GM23338 (cell line): ENCODE measurements at regions not wholly inside any gene's neighbourhood (a gene's known extent, or its start where the extent isn't known, plus 50 kb on each side); places are given as distances from the start of the nearest gene placed in this dataset.

Experiments
- CREB1 ChIP-seq: fragments of 250-450 bp; sonication (Bioruptor Pico); IDR thresholded peaks from 2 replicates; pipeline ENCODE4 v1.5.0; 2020; ENCODE audit warnings: low read depth, mild to moderate bottlenecking, moderate library complexity
- EZH2 ChIP-seq: fragments of 200-600 bp; sonication (generic); IDR thresholded peaks from one replicate; pipeline ENCODE4 v1.8.0; 2017; ENCODE audit warnings: antibody characterized with exemption, mild to moderate bottlenecking, low read depth; ENCODE audit not compliant: unreplicated experiment
- EZH2phosphoT487 ChIP-seq: fragments of 200-600 bp; sonication (generic); IDR thresholded peaks from one replicate; pipeline ENCODE4 v1.8.1; 2018; ENCODE audit warnings: antibody characterized with exemption; ENCODE audit not compliant: unreplicated experiment
- JUNB ChIP-seq: IDR thresholded peaks from one replicate; pipeline ENCODE4 v1.6.1; 2016; ENCODE audit warnings: antibody characterized with exemption; ENCODE audit not compliant: unreplicated experiment
- NANOG ChIP-seq: IDR thresholded peaks from 2 replicates; pipeline ENCODE4 v1.6.1; 2016; ENCODE audit warnings: antibody characterized with exemption, borderline replicate concordance
- POLR2AphosphoS5 ChIP-seq: IDR thresholded peaks from 2 replicates; pipeline ENCODE4 v1.6.1; 2016; ENCODE audit warnings: antibody characterized with exemption, low read depth
- STAT1 ChIP-seq: IDR thresholded peaks from one replicate; pipeline ENCODE4 v1.6.1; 2016; ENCODE audit warnings: antibody characterized with exemption; ENCODE audit not compliant: unreplicated experiment
- ZNF114 ChIP-seq: fragments of 250-450 bp; sonication (Bioruptor Pico); IDR thresholded peaks from 2 replicates; pipeline ENCODE4 v1.5.0; 2020; ENCODE audit warnings: mild to moderate bottlenecking, moderate library complexity
- ZNF331 ChIP-seq: fragments of 250-450 bp; sonication (Bioruptor Pico); IDR thresholded peaks from 2 replicates; pipeline ENCODE4 v1.5.0; 2020; ENCODE audit warnings: low read depth, mild to moderate bottlenecking, moderate library complexity
- TF ChIP-seq, protein P1 (sequence below), 2 experiments: fragments of 200-600 bp in 1 of 2; sonication (generic) in 1 of 2; conservative IDR thresholded peaks; 2 replicates each; pipeline versions ENCODE4 v1.5.1 to v1.6.1; 2016 to 2017; ENCODE audit warnings: antibody characterized with exemption in 2 of 2, low read depth in 2 of 2, mild to moderate bottlenecking in 2 of 2, moderate library complexity in 1 of 2
- TF ChIP-seq, protein P2 (sequence below): IDR thresholded peaks from one replicate; pipeline ENCODE4 v1.6.1; 2018; ENCODE audit warnings: antibody characterized with exemption; ENCODE audit not compliant: unreplicated experiment
- TF ChIP-seq, protein P3 (sequence below): IDR thresholded peaks from 2 replicates; pipeline ENCODE4 v1.6.1; 2016; ENCODE audit warnings: antibody characterized with exemption
- TF ChIP-seq, protein P4 (sequence below): fragments of 250-450 bp; sonication (Bioruptor Pico); IDR thresholded peaks from 2 replicates; pipeline ENCODE4 v1.5.0; 2020; ENCODE audit warnings: mild to moderate bottlenecking, moderate library complexity

DNA sequence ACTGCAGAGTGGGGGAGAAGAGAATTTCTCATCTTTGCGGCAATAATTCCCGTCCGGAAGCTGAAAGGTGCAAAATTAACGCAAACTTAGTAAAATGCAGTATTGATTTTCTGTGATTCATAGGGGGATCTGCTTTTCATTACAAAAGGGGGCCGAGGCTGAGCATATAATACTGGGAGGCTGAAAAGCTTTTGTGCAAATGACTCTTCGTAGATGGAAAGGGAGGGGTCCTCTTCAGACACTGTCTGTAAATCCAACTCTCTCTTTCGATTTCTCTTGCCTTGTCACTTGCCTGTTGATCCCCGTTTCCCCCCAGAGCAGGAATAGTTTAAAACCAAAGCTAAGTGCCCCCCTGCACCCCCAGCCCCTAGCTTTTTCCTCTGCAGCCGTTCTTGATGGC lies 258.2 kb downstream of the VRK1 start:
- TF ChIP-seq, protein P1, sequence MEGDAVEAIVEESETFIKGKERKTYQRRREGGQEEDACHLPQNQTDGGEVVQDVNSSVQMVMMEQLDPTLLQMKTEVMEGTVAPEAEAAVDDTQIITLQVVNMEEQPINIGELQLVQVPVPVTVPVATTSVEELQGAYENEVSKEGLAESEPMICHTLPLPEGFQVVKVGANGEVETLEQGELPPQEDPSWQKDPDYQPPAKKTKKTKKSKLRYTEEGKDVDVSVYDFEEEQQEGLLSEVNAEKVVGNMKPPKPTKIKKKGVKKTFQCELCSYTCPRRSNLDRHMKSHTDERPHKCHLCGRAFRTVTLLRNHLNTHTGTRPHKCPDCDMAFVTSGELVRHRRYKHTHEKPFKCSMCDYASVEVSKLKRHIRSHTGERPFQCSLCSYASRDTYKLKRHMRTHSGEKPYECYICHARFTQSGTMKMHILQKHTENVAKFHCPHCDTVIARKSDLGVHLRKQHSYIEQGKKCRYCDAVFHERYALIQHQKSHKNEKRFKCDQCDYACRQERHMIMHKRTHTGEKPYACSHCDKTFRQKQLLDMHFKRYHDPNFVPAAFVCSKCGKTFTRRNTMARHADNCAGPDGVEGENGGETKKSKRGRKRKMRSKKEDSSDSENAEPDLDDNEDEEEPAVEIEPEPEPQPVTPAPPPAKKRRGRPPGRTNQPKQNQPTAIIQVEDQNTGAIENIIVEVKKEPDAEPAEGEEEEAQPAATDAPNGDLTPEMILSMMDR (conservative IDR thresholded peaks at IDR 0.05; ENCODE audit: low read depth in 2 of 2), result no peak
- TF ChIP-seq POLR2AphosphoS5 (no peak), EZH2phosphoT487 (no peak), CREB1 (CRISPR knock-in tag) (no peak), ZNF331 (CRISPR knock-in tag) (no peak), EZH2 (no peak), STAT1 (no peak), NANOG (no peak), ZNF114 (CRISPR knock-in tag) (no peak), JUNB (no peak)
- TF ChIP-seq, protein P2, sequence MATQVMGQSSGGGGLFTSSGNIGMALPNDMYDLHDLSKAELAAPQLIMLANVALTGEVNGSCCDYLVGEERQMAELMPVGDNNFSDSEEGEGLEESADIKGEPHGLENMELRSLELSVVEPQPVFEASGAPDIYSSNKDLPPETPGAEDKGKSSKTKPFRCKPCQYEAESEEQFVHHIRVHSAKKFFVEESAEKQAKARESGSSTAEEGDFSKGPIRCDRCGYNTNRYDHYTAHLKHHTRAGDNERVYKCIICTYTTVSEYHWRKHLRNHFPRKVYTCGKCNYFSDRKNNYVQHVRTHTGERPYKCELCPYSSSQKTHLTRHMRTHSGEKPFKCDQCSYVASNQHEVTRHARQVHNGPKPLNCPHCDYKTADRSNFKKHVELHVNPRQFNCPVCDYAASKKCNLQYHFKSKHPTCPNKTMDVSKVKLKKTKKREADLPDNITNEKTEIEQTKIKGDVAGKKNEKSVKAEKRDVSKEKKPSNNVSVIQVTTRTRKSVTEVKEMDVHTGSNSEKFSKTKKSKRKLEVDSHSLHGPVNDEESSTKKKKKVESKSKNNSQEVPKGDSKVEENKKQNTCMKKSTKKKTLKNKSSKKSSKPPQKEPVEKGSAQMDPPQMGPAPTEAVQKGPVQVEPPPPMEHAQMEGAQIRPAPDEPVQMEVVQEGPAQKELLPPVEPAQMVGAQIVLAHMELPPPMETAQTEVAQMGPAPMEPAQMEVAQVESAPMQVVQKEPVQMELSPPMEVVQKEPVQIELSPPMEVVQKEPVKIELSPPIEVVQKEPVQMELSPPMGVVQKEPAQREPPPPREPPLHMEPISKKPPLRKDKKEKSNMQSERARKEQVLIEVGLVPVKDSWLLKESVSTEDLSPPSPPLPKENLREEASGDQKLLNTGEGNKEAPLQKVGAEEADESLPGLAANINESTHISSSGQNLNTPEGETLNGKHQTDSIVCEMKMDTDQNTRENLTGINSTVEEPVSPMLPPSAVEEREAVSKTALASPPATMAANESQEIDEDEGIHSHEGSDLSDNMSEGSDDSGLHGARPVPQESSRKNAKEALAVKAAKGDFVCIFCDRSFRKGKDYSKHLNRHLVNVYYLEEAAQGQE, result no peak
- TF ChIP-seq, protein P3, sequence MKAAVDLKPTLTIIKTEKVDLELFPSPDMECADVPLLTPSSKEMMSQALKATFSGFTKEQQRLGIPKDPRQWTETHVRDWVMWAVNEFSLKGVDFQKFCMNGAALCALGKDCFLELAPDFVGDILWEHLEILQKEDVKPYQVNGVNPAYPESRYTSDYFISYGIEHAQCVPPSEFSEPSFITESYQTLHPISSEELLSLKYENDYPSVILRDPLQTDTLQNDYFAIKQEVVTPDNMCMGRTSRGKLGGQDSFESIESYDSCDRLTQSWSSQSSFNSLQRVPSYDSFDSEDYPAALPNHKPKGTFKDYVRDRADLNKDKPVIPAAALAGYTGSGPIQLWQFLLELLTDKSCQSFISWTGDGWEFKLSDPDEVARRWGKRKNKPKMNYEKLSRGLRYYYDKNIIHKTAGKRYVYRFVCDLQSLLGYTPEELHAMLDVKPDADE, result no peak
- TF ChIP-seq, protein P4, sequence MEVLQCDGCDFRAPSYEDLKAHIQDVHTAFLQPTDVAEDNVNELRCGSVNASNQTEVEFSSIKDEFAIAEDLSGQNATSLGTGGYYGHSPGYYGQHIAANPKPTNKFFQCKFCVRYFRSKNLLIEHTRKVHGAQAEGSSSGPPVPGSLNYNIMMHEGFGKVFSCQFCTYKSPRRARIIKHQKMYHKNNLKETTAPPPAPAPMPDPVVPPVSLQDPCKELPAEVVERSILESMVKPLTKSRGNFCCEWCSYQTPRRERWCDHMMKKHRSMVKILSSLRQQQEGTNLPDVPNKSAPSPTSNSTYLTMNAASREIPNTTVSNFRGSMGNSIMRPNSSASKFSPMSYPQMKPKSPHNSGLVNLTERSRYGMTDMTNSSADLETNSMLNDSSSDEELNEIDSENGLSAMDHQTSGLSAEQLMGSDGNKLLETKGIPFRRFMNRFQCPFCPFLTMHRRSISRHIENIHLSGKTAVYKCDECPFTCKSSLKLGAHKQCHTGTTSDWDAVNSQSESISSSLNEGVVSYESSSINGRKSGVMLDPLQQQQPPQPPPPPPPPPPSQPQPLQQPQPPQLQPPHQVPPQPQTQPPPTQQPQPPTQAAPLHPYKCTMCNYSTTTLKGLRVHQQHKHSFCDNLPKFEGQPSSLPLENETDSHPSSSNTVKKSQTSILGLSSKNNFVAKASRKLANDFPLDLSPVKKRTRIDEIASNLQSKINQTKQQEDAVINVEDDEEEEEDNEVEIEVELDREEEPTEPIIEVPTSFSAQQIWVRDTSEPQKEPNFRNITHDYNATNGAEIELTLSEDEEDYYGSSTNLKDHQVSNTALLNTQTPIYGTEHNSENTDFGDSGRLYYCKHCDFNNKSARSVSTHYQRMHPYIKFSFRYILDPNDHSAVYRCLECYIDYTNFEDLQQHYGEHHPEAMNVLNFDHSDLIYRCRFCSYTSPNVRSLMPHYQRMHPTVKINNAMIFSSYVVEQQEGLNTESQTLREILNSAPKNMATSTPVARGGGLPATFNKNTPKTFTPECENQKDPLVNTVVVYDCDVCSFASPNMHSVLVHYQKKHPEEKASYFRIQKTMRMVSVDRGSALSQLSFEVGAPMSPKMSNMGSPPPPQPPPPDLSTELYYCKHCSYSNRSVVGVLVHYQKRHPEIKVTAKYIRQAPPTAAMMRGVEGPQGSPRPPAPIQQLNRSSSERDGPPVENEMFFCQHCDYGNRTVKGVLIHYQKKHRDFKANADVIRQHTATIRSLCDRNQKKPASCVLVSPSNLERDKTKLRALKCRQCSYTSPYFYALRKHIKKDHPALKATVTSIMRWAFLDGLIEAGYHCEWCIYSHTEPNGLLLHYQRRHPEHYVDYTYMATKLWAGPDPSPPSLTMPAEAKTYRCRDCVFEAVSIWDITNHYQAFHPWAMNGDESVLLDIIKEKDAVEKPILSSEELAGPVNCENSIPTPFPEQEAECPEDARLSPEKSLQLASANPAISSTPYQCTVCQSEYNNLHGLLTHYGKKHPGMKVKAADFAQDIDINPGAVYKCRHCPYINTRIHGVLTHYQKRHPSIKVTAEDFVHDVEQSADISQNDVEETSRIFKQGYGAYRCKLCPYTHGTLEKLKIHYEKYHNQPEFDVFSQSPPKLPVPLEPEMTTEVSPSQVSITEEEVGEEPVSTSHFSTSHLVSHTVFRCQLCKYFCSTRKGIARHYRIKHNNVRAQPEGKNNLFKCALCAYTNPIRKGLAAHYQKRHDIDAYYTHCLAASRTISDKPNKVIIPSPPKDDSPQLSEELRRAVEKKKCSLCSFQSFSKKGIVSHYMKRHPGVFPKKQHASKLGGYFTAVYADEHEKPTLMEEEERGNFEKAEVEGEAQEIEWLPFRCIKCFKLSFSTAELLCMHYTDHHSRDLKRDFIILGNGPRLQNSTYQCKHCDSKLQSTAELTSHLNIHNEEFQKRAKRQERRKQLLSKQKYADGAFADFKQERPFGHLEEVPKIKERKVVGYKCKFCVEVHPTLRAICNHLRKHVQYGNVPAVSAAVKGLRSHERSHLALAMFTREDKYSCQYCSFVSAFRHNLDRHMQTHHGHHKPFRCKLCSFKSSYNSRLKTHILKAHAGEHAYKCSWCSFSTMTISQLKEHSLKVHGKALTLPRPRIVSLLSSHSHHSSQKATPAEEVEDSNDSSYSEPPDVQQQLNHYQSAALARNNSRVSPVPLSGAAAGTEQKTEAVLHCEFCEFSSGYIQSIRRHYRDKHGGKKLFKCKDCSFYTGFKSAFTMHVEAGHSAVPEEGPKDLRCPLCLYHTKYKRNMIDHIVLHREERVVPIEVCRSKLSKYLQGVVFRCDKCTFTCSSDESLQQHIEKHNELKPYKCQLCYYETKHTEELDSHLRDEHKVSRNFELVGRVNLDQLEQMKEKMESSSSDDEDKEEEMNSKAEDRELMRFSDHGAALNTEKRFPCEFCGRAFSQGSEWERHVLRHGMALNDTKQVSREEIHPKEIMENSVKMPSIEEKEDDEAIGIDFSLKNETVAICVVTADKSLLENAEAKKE (CRISPR knock-in tag), result no peak
